ENCODE measurements at regions not wholly inside any gene's neighbourhood (a gene's known extent, or its start where the extent isn't known, plus 50 kb on each side); places are given as distances from the start of the nearest gene placed in this dataset.

DNA sequence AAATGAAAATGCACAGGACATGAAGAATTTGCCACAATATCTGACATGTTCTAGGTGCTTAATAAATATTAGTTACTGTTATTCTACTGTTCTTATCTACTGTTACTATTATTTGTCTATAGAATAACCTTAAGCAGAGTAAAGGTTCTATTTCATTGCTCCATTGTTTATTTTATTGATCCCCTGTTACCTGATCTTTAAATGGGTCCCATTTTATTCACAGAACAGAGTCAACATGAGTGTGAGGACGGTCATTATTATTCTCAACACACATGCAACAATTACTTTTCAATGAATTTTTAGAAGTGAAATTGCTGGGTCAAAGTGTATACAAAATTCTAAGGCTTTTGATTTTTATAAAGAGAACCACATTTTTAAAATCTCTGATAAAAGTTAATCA lies 186.9 kb downstream of the AHR start:
- DNase-seq (ENCODE audit: low spot score): no peak

DNA sequence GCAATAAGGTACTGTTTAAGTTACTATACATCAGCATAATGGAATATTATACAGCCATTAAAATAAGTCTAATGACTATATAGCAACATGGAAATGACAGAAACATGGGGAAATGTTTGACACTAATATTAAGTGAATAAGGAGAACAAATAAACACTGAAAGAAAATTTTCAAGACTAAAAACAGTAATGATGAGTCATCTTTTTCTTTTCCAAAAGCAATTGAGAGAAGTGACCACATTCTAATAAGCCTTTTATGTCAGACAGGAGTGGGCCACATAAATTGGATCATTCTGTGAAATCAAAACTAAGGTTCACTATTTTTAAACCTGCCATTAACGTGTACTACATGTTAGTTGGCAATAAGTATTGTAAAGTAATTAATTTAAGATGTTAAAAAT lies 187.5 kb downstream of the AHR start:
- no peak for DNase-seq (ENCODE audit: low spot score)

DNA sequence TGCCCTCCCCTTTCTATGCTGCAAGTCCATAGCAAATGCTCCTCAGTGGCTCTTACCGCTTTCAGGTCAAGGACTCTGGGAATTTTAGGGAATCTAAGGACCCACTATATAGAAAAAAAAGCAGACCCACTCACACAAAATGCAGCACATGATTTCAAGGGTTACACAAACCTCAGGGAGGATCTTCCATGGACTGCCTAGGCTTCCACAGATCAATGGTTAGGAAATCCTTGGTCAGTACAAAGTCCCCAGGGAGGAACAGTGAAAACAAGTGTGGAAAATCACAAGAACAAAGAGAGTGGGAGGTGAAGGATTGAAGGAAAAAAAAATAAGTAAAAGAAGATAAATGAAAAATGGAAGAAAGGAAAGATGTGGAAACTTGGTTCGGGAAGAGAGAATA lies 188.4 kb downstream of the AHR start:
- no peak for DNase-seq (ENCODE audit: low spot score)

DNA sequence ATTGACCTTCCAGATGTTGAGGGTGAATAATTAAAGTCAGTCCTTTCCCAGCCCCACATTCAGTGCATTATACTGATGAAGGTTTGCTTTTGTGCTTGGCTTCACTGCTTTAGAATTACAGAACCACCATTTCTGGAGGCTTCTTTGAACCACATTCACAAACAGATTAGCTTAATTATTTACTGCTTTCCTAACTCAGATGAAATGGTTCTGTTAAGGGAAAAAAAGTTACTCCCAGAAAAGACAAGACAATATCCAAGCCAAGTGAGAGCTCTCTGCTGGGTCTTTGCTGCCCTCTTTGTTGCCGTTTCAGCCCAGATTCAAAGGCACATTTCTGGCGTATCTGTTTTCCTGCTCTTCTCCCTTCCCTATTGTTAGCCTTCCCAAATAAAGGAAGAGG lies 188.9 kb downstream of the AHR start:
- no peak for DNase-seq (ENCODE audit: low spot score)

DNA sequence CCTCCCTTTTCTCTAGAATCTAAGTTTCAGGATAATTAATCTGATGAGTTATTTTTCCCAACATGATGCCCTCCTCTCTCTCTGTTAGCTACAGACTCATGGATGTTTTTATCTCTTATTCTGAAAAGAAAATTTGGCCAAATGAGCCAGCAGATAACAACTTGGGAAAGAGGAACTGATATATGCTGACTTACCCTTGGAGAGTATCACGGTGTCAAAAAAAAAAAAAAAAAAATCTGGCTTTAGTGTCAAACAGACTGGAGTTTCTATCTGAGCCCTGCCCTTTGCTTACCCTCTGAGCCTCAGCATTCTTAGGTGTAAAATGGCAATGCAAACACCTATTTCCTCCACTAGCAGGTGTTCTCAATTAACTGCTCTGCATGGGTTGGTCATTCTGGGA lies 190.4 kb downstream of the AHR start:
- no peak for DNase-seq (ENCODE audit: low spot score)

DNA sequence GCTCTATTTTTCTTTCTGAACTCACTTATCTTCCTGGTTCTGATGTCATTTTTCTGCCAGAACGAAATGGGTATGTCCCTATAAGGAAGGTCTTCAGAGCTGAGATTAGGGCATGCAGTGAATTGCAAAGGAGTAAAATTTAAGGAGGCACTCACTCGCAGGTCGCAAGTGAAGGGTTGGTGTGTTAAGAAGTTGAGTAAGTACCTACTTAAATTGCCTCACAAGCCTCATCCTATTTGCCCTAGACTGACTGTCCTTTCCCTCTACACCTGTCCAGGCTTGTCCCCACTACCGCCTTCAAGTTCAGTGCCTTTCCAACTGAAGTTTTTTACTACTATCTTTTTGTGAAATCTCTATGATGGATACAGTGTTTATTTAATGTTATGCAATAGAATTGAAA lies 191.5 kb downstream of the AHR start:
- no peak for DNase-seq (ENCODE audit: low spot score)

DNA sequence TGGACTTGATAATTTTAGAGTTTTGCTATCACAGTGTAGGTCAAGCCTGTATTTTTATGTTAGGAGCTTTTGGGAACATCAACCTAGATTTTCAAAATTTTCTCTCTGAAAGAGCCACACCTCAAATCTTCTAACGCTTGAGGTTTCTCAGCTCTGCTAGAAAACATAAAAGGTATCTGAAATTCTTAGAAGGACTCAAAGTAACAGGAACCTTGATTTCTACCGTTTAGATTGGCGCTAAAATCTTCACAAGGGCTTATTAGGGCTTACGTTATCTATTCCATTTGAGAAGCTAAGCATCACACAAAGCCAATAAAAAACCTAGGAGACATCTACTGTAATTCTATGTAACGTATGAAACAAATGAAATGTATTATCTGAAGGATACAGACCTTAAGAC lies 192.4 kb downstream of the AHR start:
- no peak for DNase-seq (ENCODE audit: low spot score)

DNA sequence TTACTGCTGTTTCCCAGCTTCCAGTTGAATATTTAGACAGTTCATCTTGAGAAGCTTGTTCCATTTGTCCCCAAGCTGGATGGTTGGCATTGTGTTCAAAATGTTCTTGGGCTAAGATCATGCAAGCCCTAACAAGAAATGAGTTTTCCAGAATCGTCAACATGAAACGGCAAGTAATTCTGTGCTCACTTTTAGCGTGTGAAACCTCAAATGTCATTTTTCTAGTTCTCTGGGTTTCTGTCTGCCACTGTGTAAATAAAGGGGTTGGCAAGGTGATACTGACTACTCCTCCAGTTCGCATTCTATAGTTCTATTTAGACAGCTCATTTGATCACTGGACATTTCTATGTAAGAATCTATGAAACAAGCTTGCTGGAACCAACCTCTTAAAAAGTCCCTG lies 194.0 kb downstream of the AHR start:
- no peak for DNase-seq (ENCODE audit: low spot score)

DNA sequence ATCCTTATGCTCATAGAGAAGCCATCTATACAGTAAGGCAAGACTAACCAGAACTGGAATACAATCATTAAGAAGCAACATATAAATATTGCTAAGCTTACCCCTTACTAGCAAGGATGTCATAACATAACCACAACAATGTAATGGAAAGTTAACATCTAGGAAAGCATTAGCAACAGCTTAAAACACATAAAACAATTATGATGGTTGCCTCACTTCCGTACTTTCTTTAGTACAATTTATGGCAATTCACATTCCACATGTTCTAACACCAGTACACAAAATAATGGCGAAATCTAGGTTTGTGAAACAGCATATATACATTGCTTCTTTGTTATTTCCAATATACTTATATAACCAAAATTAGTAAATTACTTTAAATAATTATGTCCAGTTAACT lies 195.0 kb downstream of the AHR start:
- no peak for DNase-seq (ENCODE audit: low spot score)

DNA sequence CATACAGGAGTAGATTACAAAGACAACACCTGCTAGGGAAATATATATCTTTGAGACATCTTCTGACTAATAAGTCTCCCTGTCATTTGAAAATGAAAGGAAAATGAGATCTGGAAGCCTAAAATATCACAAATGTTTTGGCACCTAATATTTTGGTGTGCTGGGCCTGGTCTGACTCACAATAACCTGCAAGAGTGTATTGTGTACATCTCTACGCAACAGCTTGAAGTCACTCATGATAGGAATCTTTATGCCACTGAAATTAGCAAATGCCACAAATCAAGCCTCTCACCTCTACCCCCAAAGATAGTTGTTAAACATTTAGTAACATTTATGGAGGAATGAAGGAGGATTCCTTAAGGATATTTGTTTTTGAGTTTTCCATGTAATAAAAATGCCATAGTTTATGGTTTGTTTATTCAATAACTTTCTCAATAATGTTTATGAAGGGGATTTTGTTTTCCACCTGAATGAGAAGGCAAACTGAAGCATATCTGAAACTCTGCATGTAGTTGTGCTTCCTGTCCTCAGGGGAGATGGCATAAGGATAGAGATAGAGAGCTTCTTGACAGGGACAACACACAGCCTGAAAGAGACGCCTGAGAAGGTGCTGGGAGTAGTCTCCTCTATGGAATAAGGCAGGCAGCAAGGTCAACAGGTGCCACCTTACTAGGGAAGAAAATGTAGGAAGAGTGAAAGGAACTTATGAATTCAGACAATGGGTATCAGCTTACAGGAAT lies 197.4 kb downstream of the AHR start:
- no peak for DNase-seq (ENCODE audit: low spot score)

DNA sequence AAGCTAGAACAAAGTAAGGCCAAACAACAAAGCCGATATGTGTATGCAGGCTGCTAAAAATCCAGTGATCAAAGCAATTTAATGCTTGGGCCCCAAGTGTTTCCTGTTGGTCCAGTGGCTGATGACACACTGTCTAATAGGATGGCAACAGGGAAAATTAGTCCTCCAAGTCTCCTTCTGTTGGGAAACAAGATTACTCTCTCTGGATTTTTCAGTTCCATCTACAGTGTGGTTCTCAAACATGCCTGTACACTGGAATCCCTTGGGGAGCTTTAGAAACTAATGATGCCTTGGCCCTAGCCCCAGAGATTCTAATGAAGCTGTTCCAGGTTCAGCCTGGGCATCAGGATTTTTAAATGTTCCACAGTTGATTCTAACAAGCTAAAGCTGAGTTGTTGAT lies 198.7 kb downstream of the AHR start:
- DNase-seq (ENCODE audit: low spot score): no peak

DNA sequence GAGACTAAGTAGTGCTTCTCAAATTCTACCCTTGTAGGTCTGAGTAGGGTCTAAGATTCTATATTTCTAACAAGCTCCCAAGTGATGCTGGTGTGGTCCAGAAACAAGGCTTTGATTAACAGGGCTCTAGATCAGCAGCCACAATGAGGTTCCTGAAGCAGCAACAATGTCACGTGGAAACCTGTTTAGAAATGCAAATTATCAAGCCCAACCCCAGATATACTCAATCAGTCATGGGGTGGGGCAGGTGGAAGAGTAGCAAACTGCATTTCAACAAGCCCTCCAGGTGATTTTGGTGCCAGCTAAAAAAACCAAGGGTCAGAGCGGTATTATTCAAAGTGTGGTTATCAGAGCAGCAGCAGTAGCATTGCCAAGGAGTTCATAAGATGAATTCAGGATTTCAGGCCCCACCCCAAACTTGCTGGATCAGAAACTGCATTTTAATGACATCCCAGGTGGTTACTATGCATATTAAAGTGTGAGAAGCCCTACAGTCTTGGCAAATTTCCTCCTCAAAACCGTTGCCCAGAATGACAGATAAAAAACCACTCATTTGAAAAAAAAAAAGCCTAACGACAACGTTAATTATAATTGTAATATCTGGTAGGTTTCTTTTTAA lies 199.2 kb downstream of the AHR start:
- DNase-seq (ENCODE audit: low spot score): no peak

DNA sequence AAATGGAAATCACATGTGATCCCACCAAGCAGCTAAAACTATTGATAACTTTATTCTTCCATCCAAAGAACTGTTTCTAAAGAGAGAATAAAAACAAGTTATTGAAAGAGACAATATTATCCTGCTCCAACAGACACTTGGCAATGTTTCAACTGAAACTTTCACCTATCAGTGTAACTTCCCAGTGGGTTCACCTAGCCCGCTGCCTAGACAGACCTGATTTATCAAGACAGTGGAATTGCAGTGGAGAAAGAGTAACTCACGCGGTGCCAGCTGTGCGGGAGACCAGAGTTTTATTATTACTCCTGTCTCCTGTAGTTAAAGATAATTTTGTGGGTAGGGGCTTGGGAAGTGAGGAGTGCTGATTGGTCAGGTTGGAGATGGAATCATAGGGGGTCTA lies 199.8 kb downstream of the AHR start:
- no peak for DNase-seq (ENCODE audit: low spot score)

DNA sequence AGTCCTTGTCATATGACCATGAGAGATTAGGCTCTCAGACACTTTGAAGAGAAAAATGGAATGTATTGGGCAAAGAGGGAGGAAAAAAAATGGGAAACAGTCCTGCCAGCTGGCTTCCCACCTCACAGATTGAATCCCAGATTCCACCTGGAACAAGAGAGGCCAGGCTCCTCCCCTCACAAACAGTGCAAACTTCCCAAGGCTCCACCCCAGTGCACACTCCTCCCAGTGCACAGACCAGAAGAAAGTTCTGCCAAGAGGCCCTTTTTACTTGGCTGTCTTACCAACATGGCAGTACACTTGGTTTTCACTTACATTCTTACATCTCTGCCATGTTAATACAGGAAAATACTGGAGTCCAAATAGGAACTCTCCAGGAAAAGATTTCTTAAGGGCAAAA lies 202.3 kb downstream of the AHR start:
- DNase-seq (ENCODE audit: low spot score): no peak

DNA sequence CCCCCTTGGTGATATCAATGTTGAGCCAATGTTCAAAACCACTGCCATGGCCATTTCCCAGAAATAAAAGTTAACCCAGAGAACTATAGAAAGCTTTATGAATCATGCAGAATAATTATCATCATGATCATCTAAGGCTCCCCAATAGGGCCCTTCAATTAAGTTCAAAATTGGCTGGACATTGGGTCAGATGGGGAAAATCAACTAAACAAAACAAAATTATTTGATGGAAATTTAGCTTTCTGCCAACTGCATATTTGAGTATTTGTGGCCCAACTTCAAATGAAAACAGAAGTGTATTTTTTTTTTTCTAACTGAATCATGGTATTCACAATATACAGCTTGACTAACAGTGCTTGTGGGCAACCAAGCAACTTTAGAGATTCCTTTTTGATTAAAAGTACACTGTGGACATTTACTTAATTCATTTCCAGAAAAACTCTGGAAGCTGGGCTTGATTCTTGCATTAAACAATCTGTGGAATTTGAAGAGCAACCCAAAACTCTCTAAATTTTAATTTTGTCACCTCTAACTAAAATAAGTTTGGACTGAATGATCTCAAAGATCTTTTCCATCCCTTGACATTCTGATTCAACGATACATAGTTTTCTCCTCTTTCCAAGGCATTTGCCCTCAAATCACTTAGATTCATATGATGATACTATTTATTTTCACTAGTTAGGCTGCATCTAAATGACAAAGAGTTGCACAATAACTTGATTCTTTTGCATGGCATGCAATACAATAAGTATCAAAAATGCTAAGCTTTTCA lies 203.2 kb downstream of the AHR start:
- no peak for DNase-seq (ENCODE audit: low spot score)

DNA sequence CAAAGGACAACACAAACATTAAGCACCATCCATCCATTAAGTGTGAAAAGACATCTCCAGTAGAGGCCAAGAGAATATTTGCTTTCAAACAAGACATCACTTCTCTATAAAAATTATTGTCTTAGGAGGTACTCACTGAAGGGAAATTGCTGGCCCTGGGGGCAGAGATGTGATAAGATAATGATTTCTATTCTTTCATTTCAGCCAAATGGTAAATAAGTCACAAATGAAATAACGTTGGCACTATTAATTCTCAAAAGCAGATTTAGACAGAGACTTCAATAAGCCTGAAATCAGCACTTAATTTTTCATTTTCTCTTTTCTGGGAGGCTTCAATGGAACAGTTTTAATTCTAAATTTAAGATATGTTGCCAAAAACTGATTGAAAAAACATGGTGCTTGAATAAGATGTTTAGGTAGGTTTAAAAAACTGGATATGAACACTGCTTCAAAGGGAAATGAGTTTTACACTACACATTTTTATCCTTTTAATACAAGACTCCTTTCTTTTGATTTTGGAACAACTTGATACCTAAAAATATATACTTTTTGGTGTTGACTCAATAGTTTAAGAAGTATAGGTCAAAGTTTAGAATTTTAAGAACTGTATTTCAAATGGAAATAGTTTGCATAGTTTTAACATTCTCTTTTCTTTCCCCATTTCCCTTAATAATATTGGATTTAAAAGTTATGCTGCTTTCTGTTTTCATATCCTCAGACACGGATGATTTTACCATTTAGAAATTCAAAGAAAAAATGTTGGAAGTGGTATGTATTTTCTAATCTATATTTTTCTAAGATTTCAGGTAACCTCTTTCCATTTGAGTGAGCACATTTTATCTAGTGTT lies 204.0 kb downstream of the AHR start:
- no peak for DNase-seq (ENCODE audit: low spot score)

DNA sequence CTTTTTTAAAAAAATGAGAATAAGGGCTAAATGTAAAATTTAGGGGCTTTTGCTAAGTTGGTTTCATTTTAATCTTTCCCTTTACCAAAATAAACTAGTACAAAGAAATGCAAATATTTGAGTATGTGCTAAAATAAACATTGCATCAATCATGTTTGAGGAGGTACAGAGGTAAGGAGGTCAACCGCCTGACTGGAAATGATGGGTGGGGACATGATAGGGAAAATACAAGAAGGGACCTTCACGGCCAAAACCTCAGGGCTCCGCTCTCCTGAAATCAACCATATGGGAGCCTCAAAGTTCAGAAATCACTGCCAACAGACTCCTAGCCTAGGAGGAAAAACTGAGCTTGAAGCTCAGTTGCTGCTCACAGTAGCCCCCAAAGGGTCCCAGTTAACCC lies 207.6 kb downstream of the AHR start:
- DNase-seq (ENCODE audit: low spot score): no peak

DNA sequence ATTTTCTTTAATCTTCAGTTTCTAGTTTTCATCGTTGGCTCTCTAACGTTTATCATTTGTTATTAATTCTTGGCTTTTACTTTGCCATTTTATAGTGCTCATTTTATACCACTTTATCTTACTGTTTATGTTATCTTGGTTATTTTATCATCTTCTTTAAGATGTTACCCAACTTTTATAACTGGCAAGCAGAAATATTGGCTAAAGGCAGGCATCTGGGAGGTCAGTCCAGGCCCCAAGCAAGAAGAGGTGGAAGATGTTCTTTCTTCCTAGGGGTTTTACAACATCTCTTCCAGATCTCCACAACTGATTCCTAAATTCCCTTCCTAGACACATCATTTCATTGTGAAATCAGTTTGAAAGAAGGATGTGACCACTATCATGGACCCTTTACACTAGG lies 208.1 kb downstream of the AHR start:
- no peak for DNase-seq (ENCODE audit: low spot score)

DNA sequence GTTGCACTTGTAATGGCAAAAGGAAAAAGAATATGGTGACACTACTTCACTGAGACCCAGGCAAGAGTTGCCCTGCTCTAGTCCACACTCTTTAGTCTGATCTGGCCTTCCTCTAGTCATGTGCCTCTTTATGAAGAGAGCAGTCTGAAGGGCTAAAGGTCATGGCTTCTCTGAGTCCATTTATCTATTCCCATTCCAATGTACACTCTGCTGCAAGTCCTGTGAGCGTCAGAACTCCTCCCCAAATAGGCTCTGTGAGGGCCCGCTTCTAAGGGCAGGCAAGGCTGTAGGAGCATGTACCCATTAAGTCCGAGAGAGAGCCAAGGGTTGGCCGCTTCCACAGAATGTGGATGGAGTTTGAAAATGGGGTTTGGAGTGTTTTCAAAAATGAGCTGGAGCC lies 209.3 kb downstream of the AHR start:
- no peak for DNase-seq (ENCODE audit: low spot score)

DNA sequence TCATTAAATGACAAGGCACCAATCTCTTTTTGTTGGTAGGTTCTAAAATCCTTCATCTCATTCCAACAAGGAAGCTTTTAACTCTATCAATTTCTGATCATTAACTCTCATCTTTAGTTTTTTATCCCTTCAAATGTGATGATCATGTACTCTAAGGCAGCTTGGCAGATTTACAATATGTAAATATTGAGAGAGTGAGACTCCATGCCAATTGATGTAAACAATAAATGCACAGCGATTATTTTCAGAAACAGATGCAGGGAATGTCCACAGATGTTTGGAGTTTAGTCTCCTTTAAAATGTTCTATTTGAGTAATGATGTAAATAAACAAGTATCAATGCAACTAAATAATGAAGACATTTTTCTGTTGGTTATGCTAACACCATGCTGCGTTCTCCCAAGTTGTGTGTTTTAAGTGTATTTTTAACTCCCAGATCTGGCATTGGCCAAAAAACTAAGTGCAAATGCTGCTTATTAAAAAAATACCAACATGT lies 213.8 kb downstream of the AHR start:
- no peak for DNase-seq (ENCODE audit: low spot score)

DNA sequence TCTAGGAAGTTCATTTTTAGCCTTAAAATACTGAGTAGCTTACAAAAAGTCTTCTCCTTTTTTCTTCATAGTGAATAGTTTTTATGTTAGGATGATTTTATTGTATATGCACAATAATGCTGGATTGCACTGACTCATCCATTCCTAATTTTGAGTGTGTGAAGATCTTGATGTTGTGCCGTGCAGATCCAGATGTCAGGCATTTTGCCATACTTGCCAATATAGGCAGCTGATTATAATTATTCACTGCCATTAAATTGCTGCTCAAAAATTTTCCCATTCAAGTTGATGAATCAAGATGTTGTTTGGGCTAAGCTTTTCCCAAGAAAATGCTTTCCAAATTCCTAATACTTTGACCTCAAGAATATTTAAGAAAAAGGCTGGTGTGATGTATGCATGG lies 218.3 kb downstream of the AHR start:
- DNase-seq (ENCODE audit: low spot score): no peak

DNA sequence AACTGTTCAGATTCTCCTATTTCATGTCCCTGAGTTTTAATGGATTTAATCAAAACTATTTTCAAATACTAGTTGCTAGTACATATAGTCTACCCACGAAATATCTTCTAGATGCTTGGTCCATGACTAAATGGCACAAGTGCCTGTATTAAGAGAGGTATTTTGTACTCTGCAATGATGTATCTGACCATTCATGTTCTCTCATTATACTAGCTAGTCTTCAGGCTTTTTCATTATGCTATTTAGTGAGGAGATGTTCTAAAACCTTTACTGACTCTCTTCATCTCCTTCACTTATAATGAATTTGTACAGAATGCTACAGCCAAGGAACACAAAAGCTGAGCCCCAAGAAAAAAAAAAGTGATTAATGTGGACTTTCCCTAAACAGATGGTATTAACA lies 222.5 kb downstream of the AHR start:
- DNase-seq (ENCODE audit: low spot score): no peak
